ENCODE measurements at regions not wholly inside any gene's neighbourhood (a gene's known extent, or its start where the extent isn't known, plus 50 kb on each side); places are given as distances from the start of the nearest gene placed in this dataset.

- Histone ChIP-seq H3K36me3 (ENCODE audit: control insufficient read depth, insufficient read depth, low read length) (no peaks in the 10 kb centered on the region), H3K79me2 (ENCODE audit: control insufficient read depth, insufficient read depth, low read length) (no peaks in the 10 kb centered on the region), H3K9me3 (ENCODE audit: control insufficient read depth, insufficient read depth, low read depth, low read length) (no peaks in the 10 kb centered on the region), H2AFZ (ENCODE audit: low read length) (no peak overlapping the region), H3K4me1 (ENCODE audit: control insufficient read depth, extremely low read depth, insufficient read depth, low read length) (no peaks in the 10 kb centered on the region), H4K20me1 (ENCODE audit: control insufficient read depth, extremely low read depth, insufficient read depth, low read length) (no peaks in the 10 kb centered on the region), H3K9ac (ENCODE audit: insufficient read depth, low read length) (no peak overlapping the region), H3K4me2 (ENCODE audit: extremely low read depth, insufficient read depth, low read length) (no peak overlapping the region), H3K27ac (ENCODE audit: insufficient read depth, low read length) (no peak overlapping the region), H3K4me3 (replicated peaks in 1 of 4; ENCODE audit: control extremely low read depth in 1 of 4, insufficient read depth in 1 of 4, low read depth in 3 of 4, low read length in 4 of 4) (no peak overlapping the region), H3K27me3 (ENCODE audit: control insufficient read depth, insufficient read depth, low read length) (no peaks in the 10 kb centered on the region)
- TF ChIP-seq EZH2 (IDR thresholded peaks at IDR 0.05; ENCODE audit: low read length, missing control alignments): no peak
- TF ChIP-seq, protein P1, sequence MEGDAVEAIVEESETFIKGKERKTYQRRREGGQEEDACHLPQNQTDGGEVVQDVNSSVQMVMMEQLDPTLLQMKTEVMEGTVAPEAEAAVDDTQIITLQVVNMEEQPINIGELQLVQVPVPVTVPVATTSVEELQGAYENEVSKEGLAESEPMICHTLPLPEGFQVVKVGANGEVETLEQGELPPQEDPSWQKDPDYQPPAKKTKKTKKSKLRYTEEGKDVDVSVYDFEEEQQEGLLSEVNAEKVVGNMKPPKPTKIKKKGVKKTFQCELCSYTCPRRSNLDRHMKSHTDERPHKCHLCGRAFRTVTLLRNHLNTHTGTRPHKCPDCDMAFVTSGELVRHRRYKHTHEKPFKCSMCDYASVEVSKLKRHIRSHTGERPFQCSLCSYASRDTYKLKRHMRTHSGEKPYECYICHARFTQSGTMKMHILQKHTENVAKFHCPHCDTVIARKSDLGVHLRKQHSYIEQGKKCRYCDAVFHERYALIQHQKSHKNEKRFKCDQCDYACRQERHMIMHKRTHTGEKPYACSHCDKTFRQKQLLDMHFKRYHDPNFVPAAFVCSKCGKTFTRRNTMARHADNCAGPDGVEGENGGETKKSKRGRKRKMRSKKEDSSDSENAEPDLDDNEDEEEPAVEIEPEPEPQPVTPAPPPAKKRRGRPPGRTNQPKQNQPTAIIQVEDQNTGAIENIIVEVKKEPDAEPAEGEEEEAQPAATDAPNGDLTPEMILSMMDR (conservative IDR thresholded peaks at IDR 0.05 in 1 of 2, IDR thresholded peaks at IDR 0.05 in 1 of 2; ENCODE audit: low read depth in 1 of 2, low read length in 2 of 2): no peak
- peak in 1 of 2 donors; percentile 78 for DNase-seq (ENCODE audit: low read depth in 2 of 2)
Observed at GRCh38 chrX:112545051-112545450, 134.7 kb downstream of the LHFPL1 start.

GRCh38 chrX:112536544-112536943 is 143.2 kb downstream of the LHFPL1 start:
- peak in 1 of 2 donors; percentile 34 for DNase-seq (ENCODE audit: low read depth in 2 of 2)
- H3K9me3 ChIP-seq (ENCODE audit: control insufficient read depth, insufficient read depth, low read depth, low read length): no peaks in the 10 kb centered on the region
- no peaks in the 10 kb centered on the region for H4K20me1 ChIP-seq (ENCODE audit: control insufficient read depth, extremely low read depth, insufficient read depth, low read length)
- no peaks in the 10 kb centered on the region for H3K36me3 ChIP-seq (ENCODE audit: control insufficient read depth, insufficient read depth, low read length)
- no peak overlapping the region for H3K4me2 ChIP-seq (ENCODE audit: extremely low read depth, insufficient read depth, low read length)
- no peaks in the 10 kb centered on the region for H3K4me1 ChIP-seq (ENCODE audit: control insufficient read depth, extremely low read depth, insufficient read depth, low read length)
- TF ChIP-seq, protein P1 (conservative IDR thresholded peaks at IDR 0.05 in 1 of 2, IDR thresholded peaks at IDR 0.05 in 1 of 2; ENCODE audit: low read depth in 1 of 2, low read length in 2 of 2): no peak
- TF ChIP-seq EZH2 (IDR thresholded peaks at IDR 0.05; ENCODE audit: low read length, missing control alignments): no peak
- no peak overlapping the region for H3K9ac ChIP-seq (ENCODE audit: insufficient read depth, low read length)
- no peak overlapping the region for H3K27ac ChIP-seq (ENCODE audit: insufficient read depth, low read length)
- H3K79me2 ChIP-seq (ENCODE audit: control insufficient read depth, insufficient read depth, low read length): no peaks in the 10 kb centered on the region
- no peaks in the 10 kb centered on the region for H3K27me3 ChIP-seq (ENCODE audit: control insufficient read depth, insufficient read depth, low read length)
- H2AFZ ChIP-seq (ENCODE audit: low read length): no peak overlapping the region
- no peak overlapping the region for H3K4me3 ChIP-seq (replicated peaks in 1 of 4; ENCODE audit: control extremely low read depth in 1 of 4, insufficient read depth in 1 of 4, low read depth in 3 of 4, low read length in 4 of 4)

- Histone ChIP-seq H3K9me3 (ENCODE audit: control insufficient read depth, insufficient read depth, low read depth, low read length) (no peaks in the 10 kb centered on the region), H3K4me3 (replicated peaks in 1 of 4; ENCODE audit: control extremely low read depth in 1 of 4, insufficient read depth in 1 of 4, low read depth in 3 of 4, low read length in 4 of 4) (no peak overlapping the region), H3K4me1 (ENCODE audit: control insufficient read depth, extremely low read depth, insufficient read depth, low read length) (no peaks in the 10 kb centered on the region), H3K4me2 (ENCODE audit: extremely low read depth, insufficient read depth, low read length) (no peak overlapping the region), H3K36me3 (ENCODE audit: control insufficient read depth, insufficient read depth, low read length) (no peaks in the 10 kb centered on the region), H3K9ac (ENCODE audit: insufficient read depth, low read length) (no peak overlapping the region), H2AFZ (ENCODE audit: low read length) (no peak overlapping the region), H3K27ac (ENCODE audit: insufficient read depth, low read length) (no peak overlapping the region), H3K27me3 (ENCODE audit: control insufficient read depth, insufficient read depth, low read length) (no peaks in the 10 kb centered on the region), H3K79me2 (ENCODE audit: control insufficient read depth, insufficient read depth, low read length) (no peaks in the 10 kb centered on the region), H4K20me1 (ENCODE audit: control insufficient read depth, extremely low read depth, insufficient read depth, low read length) (no peaks in the 10 kb centered on the region)
- TF ChIP-seq EZH2 (IDR thresholded peaks at IDR 0.05; ENCODE audit: low read length, missing control alignments): no peak
- TF ChIP-seq, protein P1 (conservative IDR thresholded peaks at IDR 0.05 in 1 of 2, IDR thresholded peaks at IDR 0.05 in 1 of 2; ENCODE audit: low read depth in 1 of 2, low read length in 2 of 2): no peak
- DNase-seq (ENCODE audit: low read depth in 2 of 2): no peak
Observed at GRCh38 chrX:112527903-112528302, 151.8 kb downstream of the LHFPL1 start.

Measured in fibroblast of lung (primary cell).